HG03521 (cell line): ENCODE measurements at regions not wholly inside any gene's neighbourhood (a gene's known extent, or its start where the extent isn't known, plus 50 kb on each side); places are given as distances from the start of the nearest gene placed in this dataset.
"Not testable (repeated sequence)": the region's sequence is repeated elsewhere in the genome, so short reads cannot be mapped to it uniquely, and the experiment has no call there.

Source experiments
- ATAC-seq: cut with Tn5 transposase; IDR thresholded peaks from one replicate; pipeline ENCODE4 v1.9.1; 2021; ENCODE audit warnings: mild to moderate bottlenecking, moderate library complexity; ENCODE audit not compliant: unreplicated experiment

DNA sequence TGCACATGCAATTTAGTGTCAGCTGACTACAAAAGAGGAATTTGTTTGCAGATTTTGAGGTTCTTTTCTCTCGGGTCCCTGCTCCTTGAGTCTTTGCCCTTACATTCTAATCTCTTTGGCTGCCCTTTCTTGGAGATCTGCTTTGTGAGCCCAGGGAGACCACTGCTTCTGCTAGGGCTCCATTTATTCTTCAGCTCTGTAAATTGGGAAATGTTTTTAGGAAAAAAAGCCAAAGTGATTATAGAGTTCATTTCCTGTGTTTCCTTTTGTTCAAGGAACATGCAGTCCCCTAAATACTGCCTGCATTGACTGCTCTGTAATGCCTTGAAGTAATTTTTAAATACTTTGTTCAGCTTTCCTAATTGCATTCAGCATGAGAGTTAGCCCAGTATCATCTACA, 197.4 kb downstream of the CSNK1G3 start:
- no peak for ATAC-seq

DNA sequence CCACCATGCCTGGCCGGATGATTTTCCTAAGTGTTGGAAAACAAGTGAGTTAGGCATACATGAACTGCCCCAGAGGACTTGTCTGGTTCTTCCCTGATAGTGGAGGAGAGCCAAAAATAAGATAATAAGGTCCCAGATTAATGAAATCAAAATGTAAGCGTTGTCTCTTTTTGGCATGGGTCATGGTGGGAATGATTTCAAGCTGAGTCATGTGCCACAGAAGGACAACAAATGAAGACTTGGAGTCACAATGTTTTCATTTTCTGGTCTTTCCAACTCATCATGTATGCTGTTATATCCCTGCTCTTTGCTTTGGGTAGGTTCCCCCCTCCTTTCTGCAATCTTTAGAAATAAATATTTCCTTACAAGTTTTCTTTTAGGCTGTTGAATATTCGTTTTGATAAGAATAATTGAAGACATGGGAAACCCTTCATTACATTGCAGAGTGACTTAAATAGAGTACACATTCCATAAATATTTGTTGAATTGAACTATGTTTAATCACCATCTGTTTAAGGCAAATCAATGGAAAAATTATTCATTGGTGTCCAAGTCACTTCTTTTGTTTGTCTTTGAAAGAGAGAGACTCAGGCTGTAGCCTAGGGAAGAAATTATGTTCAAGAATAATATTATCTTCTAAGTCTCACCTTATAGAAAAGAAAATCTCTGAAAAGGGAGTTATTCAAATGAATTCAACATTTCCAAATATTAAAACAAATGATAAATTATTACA, 196.3 kb downstream of the CSNK1G3 start:
- no peak for ATAC-seq

DNA sequence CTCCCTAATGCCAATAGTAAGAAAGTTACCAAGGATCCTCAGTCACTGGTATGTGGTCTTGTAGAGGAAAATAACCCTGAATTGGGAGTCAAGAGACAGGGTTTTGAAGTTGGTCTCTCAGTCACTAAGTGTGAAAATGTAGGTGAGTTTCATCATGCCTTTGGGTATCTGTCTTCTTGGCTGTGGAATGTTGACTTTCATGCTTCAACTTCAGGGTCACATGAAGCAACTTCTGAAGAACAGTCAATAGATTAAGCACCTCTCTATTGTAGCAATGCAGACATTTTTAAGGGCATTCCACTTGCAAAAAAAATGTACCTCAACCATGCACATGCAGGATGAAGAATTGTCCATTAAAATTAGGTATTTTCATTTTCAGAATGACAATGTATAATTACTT, 194.6 kb downstream of the CSNK1G3 start:
- no peak for ATAC-seq

DNA sequence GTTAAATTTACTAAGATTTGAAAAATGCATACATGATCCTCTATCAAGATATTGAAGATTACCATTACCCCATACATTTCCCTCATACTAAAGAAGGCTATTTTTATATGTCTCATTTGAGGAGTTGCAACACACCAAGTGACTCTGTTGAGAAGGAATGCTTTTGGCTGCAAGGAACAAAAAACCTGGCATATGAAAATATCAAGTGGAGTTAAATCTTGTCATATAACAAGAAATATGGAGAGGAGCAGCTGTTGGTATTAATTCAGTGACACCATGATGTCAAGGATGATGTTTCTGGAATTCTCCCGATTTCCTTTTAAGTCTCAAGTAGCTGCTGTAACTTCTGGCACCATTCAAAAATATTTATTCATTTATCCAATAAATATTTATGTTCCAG, 193.8 kb downstream of the CSNK1G3 start:
- no peak for ATAC-seq

DNA sequence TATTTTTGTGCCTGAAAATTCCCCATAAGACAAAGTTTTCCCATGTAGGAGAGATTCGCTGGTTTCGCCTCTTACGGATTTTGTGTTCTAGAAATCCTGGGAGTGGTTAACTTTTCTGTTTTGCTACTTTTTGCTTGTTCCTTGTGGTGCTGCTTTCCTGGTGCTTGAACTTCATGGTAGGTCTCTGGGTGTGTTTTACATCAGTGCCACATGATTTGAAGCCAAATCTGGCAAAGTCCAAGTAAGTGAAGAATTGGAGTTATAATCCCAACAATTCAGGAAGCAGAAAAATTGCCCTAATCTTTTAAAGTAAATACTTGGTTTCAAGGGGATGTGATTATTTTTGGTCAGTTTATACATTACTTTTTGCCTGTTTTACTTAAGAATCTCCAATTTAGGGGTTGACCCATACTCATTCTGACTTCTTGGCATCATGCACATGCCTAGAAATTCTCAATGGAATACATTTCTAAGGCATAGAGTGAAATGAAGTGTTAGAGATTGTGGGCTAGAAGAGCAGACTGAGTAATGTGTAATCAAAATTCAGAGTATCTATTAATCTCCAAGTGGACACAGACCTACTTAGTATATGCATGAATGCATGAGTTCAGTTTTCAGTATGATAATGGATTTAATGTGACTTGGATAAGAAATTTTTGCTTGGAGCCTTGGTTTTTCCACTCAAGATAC, 189.7 kb downstream of the CSNK1G3 start:
- ATAC-seq: no peak

DNA sequence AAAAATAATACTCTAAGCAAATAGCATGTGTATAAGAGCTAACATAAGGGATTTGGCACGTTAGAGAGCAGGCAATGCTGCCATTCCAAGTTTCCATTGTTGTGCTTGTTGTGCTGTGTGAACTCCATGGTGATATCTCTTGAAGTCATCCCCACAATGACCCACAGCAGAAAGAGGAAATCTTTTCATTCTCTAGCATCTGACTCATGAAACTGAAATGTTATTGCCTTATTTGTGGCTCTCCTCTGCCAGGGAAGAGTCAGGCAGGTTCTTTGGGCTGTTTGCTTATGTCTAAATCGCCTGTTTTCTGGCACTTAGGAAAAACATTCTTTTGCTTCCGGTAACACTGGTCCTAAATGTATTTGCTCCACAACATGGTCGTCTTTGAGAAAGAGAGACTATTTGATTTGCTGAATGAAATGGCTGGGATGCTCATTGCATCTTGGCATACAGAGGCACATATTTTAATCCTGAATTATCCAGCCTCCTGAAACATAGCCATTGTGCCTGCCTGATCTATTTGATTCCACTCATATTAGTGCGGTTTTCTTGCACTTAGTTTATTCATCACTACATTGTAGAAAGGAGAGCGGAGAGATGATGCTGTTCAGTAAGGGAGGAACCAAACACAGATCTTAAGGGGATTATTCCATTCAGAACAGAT, 188.8 kb downstream of the CSNK1G3 start:
- no peak for ATAC-seq

DNA sequence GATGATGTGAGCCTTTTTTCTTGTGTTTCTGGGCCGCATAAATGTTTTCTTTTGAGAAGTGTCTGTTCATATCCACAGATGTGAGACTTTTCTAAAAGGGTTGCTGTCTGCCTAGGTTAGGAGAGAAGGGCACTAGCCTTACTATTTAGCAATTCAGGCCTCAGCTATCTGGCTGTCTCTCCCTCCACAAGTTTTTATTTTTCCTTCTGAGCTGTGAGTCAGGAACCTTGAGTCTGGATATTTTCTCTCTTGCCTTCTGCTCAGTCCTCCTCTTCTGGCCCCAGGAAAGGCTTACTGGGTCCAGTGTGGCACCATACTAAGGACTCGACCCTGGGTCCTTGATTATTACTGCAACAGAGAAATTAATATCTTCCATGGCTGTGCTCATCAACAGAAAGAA, 187.6 kb downstream of the CSNK1G3 start:
- no peak for ATAC-seq

DNA sequence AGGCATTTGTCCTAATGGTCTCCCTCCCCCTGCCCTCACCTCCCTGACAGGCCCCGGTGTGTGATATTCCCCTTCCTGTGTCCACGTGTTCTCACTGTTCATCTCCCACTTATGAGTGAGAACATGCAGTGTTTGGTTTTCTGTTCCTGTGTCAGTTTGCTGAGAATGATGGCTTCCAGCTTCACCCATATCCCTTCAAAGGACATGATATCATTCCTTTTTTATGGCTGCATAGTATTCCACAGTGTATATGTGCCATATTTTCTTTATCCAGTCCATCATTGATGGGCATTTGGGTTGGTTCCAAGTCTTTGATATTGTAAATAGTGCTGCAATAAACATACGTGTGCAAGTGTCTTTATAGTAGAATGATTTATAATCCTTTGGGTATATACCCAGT, 187.0 kb downstream of the CSNK1G3 start:
- ATAC-seq: not testable (repeated sequence)

DNA sequence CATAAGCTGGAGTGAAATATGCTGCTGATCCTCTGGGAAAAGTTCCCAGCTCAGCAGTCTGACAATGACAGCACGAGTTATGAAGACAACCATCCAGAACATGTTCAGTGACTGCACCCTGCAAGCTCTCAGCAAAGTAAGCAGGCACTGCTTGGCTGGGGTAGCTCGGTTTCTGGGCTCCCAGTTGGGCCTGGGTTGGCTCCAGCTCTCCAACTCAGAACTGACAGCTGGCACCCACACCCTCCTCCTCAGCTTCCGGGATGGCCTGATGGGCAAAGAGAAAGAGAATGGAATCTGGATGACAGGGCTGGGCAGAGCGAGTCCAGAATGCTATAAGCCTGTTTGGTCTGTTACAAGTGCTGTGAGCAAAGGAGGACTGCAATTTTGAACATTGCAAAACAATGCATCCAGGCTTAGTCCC, 185.0 kb downstream of the CSNK1G3 start:
- no peak for ATAC-seq

DNA sequence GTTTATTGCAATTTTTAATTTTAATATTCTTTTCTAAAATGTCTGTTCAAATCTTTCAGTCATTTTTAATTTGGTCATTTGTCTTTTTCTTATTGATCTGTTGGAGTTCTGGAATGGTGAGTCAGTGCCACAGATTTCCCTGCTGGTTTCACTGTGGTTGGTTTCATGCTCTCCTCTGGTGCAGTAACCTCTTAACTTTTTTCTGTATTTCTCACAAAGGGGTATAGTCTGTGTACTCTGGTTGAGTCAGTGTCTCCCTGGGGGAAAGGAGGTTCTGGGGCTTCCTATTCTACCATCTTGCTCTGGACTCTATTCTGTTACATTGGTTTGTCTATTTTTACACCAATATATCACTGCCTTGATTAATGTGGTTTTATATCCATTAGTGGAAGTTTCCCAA, 178.8 kb downstream of the CSNK1G3 start:
- no peak for ATAC-seq

DNA sequence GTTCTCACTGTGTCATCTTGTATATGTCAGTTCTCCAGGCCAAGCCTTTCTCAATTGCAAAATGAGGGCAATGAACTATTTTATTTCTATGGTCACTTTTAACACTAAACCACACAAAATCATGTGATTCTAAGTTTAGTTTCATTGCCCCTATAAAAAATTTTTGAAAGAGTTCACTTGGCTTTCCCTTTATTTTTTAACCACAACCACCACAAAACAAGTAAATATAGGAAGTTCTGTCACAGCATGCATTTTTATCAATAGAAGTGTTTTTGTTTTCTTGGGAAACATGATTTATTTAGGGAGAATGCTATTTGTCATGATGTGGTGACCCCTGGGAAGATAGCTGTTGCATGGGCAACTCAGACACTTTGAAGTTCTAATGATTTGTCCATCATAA, 169.1 kb downstream of the CSNK1G3 start:
- no peak for ATAC-seq

DNA sequence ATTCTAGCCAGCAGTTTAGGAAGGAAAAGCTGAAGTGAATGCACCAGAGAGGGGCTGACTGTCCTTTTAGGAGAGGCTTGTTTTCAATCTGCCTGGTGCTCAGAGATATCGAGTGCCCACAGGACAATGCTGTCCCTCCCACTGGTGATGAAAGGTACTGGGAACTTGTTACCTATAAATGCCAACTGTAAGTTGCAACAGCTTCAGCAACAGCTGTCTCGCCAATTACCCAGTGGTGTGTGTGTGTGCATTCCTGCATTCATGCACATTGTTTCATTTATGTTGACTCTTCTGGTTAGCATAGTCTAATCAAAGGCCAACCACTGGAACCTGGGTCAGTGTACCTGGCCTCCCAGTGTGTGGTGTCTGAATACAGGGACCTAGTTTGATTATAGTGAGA, 161.1 kb downstream of the CSNK1G3 start:
- no peak for ATAC-seq

DNA sequence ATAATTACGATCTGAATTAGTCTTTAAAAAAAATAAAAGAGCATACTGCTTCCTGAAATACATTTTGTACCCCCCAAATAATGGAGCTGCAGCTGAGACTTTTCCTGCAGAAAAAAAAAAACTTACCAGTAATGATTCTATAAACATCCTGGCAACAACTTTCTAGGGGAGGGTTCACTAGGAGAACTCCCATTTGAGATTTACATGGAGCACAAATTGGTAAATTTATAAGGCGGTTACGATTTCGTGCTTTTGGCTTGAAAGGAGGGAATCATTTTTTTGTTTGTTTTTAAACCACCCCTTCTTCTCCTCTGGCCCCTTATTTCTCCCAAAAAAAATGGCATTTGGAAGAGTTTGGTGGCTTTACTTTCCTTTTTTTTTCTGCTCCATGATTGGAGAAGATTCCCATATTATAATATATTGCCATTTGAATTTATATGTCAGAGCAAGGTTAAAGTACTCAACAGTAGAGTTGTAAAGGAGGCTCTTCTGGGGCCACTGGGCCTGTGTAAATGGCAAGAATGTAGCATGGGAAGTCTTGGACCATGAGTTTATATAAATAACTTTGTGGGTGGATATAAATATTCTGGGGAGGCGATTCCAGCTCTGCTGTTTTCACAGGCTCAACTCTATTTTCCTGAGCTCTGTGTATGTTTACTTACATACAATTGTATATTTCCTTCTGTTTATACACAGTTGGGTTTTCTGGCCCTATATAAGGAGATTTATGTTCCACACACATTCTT, 159.9 kb downstream of the CSNK1G3 start:
- no peak for ATAC-seq

DNA sequence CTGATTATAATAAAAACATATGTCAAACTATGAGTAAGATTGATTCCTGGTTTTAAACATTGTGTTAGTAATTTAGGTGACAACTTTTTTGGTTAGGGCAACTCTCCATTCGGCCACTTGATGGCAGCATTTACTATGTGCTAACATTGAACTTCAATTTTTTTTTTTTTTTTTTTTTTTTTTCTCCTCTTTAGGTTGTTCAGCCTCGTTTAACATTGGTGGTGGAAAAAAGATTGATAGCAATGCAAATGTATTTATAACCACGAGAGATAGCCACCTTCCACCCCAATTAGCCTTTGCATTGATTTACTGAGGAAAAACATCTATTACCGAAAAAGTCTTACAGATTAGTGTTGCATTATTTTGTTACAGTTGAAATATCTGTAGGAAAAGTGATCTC, 159.1 kb downstream of the CSNK1G3 start:
- no peak for ATAC-seq
